HG03139 (cell line): ENCODE measurements at regions not wholly inside any gene's neighbourhood (a gene's known extent, or its start where the extent isn't known, plus 50 kb on each side); places are given as distances from the start of the nearest gene placed in this dataset.
"Not testable (repeated sequence)": the region's sequence is repeated elsewhere in the genome, so short reads cannot be mapped to it uniquely, and the experiment has no call there.

ENCODE experiments used
- ATAC-seq: cut with Tn5 transposase; IDR thresholded peaks from one replicate; pipeline ENCODE4 v1.9.1; 2021; ENCODE audit not compliant: unreplicated experiment

- no peak for ATAC-seq
Observed at GRCh38 chr12:105622846-105623736, 292.6 kb downstream of the C12orf75 start.

- ATAC-seq, result no peak
Observed at GRCh38 chr12:105626653-105627052, 296.2 kb downstream of the C12orf75 start.

GRCh38 chr12:105637470-105637869 is 307.0 kb downstream of the C12orf75 start:
- no peak for ATAC-seq

- ATAC-seq, result no peak
Observed at GRCh38 chr12:105640761-105641160, 310.3 kb downstream of the C12orf75 start.

- ATAC-seq, result no peak
Observed at GRCh38 chr12:105641749-105642148, 311.3 kb downstream of the C12orf75 start.

GRCh38 chr12:105644770-105645169 is 314.3 kb downstream of the C12orf75 start:
- ATAC-seq, result no peak

GRCh38 chr12:105654606-105655005 is 324.1 kb downstream of the C12orf75 start:
- ATAC-seq, result no peak

GRCh38 chr12:105658389-105658788 is 327.9 kb downstream of the C12orf75 start:
- no peak for ATAC-seq

GRCh38 chr12:105659355-105660075 is 329.0 kb downstream of the C12orf75 start:
- ATAC-seq, result no peak

- not testable (repeated sequence) for ATAC-seq
Observed at GRCh38 chr12:105664765-105665164, 334.3 kb downstream of the C12orf75 start.

- no peak for ATAC-seq
Observed at GRCh38 chr12:105665366-105665765, 334.9 kb downstream of the C12orf75 start.

- no peak for ATAC-seq
Observed at GRCh38 chr12:105667973-105668743, 337.7 kb downstream of the C12orf75 start.

GRCh38 chr12:105670672-105671071 is 340.2 kb downstream of the C12orf75 start:
- ATAC-seq, result no peak

GRCh38 chr12:105671720-105672119 is 341.2 kb downstream of the C12orf75 start:
- no peak for ATAC-seq

- ATAC-seq, result no peak
Observed at GRCh38 chr12:105672121-105672975, 341.9 kb downstream of the C12orf75 start.

- ATAC-seq, result no peak
Observed at GRCh38 chr12:105674871-105675699, 344.6 kb downstream of the C12orf75 start.

GRCh38 chr12:105676694-105677093 is 346.2 kb downstream of the C12orf75 start:
- no peak for ATAC-seq

- ATAC-seq, result no peak
Observed at GRCh38 chr12:105677672-105678071, 347.2 kb downstream of the C12orf75 start.

GRCh38 chr12:105679982-105680381 is 349.5 kb downstream of the C12orf75 start:
- ATAC-seq, result no peak

- no peak for ATAC-seq
Observed at GRCh38 chr12:105681341-105681740, 350.9 kb downstream of the C12orf75 start.
